T1000 (cell line): ENCODE measurements at regions not wholly inside any gene's neighbourhood (a gene's known extent, or its start where the extent isn't known, plus 50 kb on each side); places are given as distances from the start of the nearest gene placed in this dataset.
"Not testable (repeated sequence)": the region's sequence is repeated elsewhere in the genome, so short reads cannot be mapped to it uniquely, and the experiment has no call there.

Experiments used
- DNase-seq: peaks from one replicate; lab custom pipeline; 2025; ENCODE audit warnings: mixed read lengths; lab: John Stamatoyannopoulos, UW

DNA sequence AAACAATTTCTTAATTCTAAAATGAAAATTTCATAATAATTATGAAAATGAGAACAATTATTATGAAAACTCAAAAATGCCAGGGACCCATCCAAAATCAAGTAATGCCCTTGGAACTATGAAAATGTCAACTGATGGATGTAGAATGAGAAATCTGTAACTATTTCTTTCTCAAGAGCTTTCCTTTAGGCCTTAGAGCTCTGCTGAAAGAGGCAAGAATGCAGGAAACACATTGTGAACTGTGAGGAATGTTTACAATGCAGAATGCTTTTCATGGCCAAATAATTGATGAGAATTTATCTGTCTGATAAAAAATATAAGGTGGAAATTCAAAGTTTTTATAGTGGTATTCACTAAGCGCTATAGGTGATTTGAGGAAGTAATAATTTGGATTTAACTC, 207.1 kb upstream of the PCDH18 start:
- no peak for DNase-seq

- DNase-seq: no peak
These were observed 206.2 kb upstream of the PCDH18 start for GRCh38 chr4:137738375-137738990.

DNA sequence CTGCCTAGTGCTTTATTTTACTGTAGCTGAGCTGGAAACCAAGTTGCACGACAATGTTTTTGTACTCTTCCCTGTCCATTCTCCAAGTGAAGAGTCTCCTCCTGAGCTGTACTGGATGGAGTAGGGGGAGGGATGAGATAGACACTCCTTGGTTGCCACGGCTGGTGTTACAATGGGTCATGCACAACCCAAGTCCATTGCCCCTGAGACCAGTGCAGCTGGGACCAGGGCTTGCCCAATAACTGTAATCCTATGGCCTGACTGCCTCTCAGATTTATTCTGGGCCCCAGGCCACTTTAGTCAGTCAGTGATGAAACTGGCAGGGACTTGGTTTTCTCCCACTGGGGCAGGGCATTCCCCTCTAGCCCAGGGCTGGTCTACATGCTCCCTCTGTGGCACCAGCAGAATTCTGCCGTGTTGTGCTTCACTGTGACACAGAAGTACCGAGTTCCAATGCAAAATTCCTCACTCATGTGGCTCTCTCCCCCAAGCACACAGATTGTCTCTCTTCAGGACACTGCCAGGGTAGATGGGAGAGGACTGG, 203.3 kb upstream of the PCDH18 start:
- DNase-seq: peak; percentile 6

DNA sequence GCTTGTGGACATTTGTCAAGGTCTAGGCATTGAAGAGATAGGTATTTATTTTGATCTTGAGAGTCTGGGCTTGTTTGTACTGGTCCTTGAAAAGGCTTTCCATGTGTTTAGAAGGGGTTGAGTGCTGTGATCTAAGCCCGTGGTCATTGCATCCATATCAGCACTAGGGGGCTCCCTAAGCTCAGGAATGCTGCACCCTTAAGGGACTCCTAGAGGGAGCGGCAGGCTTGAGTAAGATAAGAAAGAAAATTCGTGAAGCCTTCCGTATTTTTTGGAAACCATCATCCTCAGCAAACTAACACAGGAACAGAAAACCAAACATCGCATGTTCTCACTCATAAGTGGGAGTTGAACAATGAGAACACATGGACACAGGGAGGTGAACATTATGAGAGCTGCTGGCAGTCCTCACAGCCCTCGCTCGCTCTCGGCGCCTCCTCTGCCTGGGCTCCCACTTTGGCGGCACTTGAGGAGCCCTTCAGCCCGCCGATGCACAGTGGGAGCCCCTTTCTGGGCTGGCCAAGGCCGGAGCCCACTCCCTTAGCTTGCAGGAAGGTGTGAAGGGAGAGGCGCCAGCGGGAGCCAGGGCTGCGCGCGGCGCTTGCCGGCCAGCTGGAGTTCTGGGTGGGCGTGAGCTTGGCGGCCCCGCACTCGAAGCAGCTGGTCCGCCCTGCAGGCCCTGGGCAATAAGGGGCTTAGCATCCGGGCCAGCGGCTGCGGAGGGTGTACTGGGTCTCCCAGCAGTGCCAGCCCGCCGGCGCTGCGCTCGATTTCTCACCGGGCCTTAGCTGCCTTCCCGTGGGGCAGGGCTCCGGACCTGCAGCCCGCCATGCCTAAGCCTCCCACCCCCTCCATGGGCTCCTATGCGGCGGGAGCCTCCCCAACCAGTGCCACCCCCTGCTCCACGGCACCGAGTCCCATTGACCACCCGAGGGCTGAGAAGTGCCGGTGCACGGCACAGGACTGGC, 201.2 kb upstream of the PCDH18 start:
- DNase-seq: not testable (repeated sequence)

GRCh38 chr4:137722910-137723309, 190.6 kb upstream of the PCDH18 start:
- no peak for DNase-seq

- no peak for DNase-seq
These were observed 179.2 kb upstream of the PCDH18 start for GRCh38 chr4:137711502-137711901.

- no peak for DNase-seq
These were observed 175.3 kb upstream of the PCDH18 start for GRCh38 chr4:137707626-137708025.

DNA sequence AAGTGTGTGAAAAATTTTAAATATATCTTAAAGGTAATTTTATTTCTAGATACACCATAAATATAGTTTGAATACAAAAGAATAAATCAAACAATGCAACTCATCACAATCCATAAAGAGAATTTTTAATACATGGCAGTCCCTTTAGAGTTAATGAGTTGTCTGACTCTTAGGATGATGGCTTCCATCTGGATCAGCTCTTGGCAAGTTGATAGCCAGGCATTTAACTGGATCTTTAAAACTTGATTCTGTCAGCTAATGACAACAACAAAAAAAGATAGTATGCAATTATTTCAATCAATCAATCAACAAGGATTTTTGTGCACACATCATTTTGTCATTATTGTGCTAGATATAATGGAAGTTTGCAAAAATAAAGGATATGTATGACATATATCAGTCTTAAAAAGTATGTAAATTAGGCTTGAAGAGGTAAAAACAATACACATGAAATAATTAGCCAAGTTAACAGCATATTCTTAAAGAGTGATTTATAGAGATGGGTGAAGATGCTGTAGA, 174.9 kb upstream of the PCDH18 start:
- no peak for DNase-seq

- DNase-seq: no peak
These were observed 173.0 kb upstream of the PCDH18 start for GRCh38 chr4:137705171-137705783.

DNA sequence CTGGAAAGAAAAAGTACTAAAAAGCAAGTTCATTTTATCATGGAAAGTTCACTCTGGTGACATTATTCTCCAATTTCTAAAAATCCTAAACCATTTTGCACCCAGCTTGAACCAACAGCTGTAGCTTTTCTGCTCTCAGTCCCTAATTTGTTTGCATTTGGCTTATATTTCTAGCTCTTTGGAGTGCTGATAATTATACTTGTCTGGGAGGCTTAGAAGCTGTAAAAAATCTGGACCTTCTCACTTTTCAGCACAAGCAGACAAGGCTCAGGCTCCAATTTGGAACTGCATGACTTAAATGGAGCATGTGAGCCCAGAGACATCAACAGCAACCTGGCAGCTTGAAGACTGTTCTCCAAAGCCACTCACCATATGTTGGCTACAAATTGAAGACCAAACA, 170.9 kb upstream of the PCDH18 start:
- no peak for DNase-seq

DNA sequence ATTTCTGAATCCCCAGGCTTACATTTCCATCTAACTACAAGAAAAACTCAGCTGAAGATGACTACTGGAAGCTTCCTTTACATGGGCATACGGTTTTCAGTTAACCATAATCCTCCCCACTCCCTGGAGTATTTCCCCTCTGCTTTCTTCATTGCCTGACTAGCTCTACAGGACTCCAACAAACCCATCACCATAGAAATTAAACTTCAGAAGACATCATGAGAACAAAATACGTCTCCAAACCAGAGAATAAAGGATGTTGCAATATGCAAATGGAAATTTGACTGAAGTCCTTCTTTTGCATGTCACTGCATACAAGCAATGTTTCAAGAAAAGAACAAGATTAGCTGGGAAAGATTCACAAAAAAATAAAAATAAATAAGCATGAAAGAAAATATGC, 170.2 kb upstream of the PCDH18 start:
- DNase-seq: no peak

- DNase-seq: no peak
These were observed 169.1 kb upstream of the PCDH18 start for GRCh38 chr4:137701401-137701800.

DNA sequence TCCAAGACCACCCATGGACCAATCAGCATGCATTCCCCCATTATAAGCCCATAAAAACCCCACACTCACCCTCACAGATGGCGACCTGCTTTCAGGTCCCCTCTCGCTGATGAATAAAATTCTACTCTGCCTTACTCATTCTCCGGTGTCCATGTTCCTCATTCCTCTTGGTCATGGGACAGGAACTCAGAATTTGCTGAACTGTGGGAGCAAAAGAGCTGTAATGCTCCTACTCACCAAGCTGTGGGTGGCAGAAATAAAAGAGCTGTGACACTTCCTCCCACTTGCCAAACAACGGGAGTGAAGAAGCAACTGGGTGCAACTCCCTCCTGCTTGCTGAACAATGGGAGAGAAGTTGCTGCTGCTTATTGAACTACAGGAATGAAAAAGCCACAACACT, 168.5 kb upstream of the PCDH18 start:
- no peak for DNase-seq

GRCh38 chr4:137700072-137700471, 167.8 kb upstream of the PCDH18 start:
- DNase-seq: no peak

- no peak for DNase-seq
These were observed 161.8 kb upstream of the PCDH18 start for GRCh38 chr4:137694138-137694537.

DNA sequence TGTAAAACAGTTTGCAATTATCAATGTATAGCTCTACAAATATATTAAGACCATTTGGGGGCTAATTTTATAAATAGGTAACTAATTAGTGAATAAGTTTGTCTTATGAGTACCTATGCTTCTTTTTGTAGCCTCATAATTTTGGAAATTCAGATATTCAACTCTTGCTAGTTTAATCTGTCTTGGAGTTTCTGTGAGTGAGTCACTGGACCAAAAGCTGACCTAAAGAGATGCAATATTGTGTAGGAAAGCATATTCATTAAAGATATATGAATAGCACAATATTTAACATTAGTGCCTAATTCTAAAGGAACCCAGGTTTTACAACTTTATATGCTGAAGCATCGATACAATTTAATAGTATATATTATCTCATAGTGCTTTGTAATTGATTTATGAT, 161.3 kb upstream of the PCDH18 start:
- no peak for DNase-seq

DNA sequence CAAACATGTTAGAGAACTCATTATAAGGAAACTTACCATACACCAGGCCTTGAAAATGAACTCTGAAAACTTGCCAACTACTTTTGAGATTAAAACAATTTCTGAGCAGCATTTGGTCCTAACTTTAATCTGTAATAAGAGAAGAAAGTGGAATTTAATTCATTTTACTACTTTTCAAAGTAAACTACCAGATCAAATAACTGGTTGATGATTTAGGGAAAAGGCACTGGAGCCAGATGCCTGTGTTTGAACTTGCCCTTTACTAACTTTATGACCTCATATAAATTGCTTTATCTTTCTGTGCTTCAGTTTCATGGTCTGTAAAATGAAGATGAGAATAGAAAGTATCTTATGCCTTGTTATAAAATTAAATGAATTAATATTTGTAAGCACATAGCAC, 159.9 kb upstream of the PCDH18 start:
- DNase-seq: no peak

GRCh38 chr4:137688651-137689050, 156.4 kb upstream of the PCDH18 start:
- no peak for DNase-seq

- DNase-seq: no peak
These were observed 153.1 kb upstream of the PCDH18 start for GRCh38 chr4:137685357-137685756.

DNA sequence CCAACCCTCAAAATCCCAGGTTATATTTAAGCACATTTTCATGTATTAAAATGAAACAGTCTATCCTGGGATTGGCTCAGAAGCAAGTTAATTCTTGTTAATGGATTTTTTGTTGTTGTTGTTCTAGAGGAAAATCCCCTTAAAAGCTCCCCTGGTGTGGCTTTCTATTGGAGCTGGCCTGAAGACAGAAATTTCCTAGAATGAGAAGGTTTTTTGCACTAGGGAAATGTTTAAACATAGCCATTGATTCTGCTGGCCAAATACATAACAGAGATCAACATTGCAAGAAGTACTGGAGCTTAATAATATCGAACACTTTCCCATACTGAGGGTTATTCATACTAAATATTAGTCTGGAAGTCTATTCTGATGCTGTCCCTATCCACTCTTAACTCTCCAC, 148.8 kb upstream of the PCDH18 start:
- no peak for DNase-seq

DNA sequence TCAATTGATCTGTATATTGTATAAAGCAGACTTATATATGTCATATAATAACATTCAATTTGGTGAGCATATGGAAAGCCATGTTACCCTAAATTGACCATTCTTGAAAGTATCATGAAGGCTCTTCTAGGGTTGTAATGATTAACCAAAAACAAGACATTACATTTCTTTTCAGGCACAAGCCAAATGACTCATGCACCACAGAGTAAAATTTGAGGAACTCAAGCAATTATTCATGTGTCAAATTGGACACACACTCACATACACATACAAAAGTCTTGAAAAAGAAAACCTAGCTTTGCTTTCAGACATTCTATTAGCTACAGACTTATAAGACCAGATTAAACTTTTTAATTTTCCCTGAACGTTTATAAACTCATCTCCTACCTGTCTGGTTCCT, 146.5 kb upstream of the PCDH18 start:
- DNase-seq: no peak

- no peak for DNase-seq
These were observed 145.6 kb upstream of the PCDH18 start for GRCh38 chr4:137677863-137678262.
